NCI-H2107 treated with DMSO at 0.1 percent for 48 hours (cell line): ENCODE measurements at regions not wholly inside any gene's neighbourhood (a gene's known extent, or its start where the extent isn't known, plus 50 kb on each side); places are given as distances from the start of the nearest gene placed in this dataset.

Experiments used
- DNase-seq: peaks from one replicate; lab custom pipeline; 2025; ENCODE audit not compliant: unreplicated experiment; lab: John Stamatoyannopoulos, UW

DNA sequence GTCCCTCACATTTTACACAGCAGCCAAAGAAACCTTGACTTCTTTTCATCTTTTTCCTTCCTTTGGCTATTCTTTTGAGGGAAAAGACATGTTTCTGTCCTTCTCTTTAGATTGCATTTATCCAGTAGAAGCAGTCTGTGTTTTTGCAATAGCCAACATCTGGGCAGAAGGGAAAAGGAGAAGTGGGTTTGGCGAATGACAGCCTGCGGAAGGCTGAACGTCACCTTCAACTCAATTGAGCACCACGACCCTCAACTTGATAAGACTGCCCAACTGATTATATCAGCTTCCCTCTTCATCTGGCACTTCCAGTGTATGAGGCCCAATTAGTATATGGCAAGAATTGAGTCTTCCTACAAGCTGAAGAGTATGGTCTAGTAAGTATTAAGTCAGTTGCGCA lies 1997.6 kb upstream of the WWC1 start:
- no peak for DNase-seq

DNA sequence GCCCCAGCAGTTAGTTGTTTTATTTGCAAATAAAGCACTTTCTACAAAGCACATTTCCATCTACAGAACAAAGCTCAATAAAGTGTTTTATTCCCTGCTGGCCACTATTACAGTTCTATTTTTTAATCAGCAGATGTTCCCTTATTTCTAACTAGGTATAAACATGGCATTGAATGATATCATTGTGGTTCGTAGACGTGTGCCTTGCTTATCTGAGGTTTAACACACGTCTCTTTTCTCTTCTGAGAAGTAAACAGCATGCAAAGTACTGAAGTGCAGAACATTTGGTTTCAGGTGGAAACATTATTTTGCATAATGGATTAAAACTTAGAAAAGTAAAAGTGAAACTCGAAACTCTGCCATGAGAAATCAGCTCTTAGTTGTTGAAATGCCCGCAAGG lies 1989.3 kb upstream of the WWC1 start:
- no peak for DNase-seq

DNA sequence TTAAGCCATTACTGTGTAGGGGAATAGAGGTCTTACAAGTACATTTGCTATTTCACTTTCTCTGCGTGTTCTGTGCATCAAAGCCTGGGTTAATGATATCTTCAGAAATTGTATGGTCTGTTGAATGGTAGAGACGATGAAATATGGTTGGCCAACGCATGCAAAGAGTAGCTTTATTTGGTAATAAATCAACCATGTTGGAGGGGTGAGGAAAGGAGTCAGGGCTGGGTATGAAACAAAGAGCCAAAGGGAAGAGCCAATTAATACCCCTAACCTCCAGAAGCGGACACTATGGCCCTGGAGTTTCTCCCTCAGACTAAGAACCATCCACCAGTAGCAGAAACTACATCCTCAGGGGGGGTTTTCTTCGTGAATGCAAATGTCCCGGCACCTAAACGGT lies 1974.0 kb upstream of the WWC1 start:
- DNase-seq: no peak

DNA sequence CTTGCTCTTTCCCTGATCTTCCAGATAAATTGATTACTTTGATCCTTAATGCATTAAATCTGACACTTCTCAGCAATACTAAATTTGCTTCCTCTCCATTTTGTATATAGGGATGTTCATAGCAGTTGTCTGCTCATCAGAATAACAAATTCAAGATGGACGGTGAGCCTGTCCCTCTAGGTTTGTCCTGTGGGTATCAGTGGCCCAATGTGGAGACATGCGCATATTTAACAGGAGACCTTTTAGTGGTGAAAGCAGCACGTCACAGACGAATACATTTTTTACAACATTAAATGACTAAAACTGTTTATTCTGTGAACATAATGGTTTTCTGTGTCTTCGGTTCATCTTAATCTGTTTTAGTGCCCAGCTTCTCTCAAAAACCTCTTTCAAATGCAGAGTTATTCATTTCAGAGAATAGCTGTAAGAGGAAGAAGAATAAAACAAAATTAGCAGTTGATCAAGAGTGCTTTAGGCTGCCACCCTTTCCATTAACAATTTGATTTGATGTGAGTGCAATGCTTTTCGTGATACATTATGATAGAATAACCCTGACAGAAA lies 1970.4 kb upstream of the WWC1 start:
- no peak for DNase-seq

DNA sequence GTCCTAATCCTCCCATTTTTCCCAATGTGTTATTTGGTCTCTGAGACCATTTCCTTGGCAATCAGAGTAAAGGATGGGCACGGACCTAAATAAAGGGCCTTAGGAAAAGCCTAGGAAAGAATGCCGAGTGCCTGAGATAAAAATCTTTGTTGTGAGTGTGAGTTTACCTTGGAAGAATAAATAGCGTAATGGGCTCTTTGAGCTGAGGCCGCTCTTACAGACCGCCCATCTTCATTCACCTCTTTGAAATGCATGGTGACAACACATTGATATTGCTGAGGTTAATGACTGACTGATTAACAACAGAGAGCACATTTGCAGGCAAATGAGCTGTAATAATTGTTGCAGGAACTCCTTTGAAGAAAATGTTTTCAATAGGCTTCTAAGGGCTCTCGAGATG lies 1967.1 kb upstream of the WWC1 start:
- no peak for DNase-seq

DNA sequence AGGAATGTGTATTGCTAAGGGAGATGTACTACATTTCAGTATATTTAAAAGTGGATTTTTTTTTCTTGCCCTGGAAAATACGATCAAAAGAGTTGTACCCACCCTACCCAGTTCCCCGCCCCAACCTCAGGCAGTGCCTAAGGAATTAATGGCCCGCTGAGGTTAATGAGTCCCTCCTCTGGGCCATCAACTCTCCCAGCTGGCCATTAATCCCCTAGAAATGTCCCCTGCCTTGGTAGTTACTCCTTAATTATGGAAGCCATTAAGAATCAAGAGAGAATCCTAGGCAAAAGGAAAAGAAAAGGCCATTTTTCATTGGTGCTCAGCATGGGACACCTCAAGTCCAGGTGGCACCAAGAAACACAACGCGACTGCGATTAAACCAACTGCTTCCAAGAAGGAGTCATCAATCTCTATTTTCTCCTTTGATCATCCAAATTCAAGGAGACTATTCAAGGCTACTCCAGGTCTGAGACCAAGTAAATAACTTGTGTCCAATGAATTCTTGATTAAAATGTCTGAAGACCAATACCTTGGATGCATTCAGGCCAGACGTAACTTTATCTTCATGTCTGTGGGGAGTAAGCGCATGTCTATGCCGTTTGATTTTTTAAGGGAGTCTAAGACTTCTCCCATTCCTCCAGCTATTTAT lies 1962.2 kb upstream of the WWC1 start:
- no peak for DNase-seq

DNA sequence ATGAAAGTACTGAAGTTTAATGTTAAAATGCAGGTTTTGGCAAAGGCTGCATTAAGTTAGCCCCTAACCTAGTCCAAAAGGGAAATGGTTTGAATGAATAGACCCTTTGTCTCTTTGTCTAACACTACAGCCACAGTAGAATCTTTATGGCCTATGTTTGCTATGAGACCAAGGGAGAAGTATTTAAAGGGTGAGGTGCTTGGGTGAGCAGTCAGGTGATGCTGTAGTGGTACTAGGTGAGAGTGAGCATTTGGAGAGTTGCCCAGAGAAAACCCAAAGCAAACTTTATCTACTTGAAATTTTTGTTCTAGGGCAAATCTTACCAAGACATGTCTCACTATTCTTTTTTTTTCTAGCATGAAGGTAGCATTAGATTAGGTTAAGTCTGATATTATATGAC lies 1961.4 kb upstream of the WWC1 start:
- no peak for DNase-seq

DNA sequence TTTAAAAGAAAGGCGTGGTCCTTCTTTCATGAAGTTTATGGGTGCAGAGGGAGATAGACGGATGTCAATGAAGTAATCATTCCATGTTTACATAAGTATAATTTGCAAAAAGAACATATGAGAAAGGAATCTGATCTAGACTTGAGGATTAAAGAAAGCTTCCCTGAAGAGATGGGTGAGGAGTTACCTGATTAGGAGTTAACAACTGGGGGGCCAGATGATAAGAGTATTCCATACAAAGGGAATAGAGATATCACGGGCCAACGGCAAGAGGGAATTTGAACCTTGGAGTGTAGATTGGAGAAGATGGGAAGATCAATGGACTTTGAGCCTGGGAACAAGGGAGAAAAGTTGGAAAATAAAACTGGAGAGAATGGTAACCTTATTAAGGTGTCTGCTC lies 1959.9 kb upstream of the WWC1 start:
- no peak for DNase-seq

DNA sequence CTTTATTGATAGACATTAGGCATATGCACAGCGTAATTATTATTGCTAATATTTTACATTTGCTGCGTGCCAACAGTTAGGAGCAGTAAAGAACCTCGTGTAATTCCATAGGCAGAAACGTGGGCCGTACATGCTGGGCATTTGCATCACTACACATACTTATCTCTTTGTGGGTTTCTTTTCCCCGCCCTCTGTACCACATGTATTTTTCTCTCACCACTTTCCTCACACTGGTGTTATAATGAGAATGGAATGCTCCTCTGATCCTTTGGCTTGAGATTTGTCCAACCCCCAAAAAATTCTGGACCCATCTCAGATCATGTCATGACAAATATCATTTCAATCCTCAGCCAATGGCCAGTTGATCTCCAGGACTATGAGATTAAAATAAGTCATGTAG lies 1952.6 kb upstream of the WWC1 start:
- no peak for DNase-seq

DNA sequence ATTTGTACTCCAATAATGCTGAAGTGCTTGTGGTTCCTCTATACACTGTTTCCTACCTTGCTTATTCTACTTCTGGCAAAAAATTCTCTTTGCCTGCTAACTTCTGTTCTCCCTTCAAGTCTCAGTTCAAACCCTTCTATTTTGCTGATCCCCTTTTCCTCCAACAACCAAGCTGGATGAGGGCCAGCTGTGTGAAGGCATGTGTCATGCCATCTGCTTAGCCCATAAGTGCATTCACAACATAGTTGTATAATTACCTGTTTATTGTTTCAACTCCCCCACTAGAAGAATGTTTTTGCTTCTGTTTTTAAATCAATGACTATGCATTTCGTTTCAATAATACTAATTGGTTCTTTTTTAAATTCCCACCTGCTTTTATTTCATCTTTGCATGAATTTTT lies 1951.4 kb upstream of the WWC1 start:
- no peak for DNase-seq

DNA sequence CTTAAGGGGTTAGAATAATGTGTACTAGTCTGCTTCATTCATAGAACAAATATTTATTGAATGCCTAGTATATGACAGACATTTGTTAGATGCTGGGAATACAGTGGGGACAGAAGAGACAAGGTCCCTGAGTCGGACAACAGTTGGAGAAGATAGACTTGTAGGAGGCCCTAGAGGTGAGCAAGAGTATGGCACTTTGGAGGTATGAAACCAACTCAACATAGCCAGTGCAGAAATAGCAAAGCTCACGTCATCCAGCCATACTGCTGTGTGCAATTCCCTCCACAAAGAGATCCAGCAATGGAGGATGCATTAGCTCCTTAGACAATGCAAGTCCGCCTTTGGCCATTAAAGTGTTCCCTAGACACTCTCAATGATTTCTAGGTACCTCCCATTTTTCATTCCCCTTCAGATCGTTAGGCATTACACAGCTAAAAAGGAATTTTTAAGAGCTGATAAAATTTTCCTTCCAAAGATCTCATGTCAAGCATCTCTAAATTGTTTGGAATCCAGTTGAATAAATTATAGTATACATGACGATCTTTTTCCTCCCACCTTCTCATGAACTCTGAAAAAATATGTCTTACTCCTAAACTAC lies 1949.6 kb upstream of the WWC1 start:
- no peak for DNase-seq

DNA sequence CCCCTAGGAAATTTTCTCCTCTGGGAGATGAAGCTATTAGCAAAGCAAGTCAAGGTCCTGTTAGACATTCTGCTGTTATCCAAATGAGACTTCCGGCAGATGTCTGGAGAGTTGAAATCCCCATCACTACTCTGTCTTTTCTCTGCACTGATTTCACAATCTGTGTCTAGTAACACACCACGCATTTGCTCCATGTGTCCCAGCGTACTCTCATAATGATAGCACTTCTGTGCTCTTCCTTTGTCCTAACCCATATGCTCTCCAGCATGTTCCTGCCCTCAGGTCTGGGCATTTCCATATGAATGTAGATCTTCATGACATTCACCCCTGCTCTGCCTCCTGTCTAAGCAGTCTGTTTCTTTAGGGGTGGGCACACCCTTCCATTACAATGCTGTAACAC lies 1949.0 kb upstream of the WWC1 start:
- no peak for DNase-seq

DNA sequence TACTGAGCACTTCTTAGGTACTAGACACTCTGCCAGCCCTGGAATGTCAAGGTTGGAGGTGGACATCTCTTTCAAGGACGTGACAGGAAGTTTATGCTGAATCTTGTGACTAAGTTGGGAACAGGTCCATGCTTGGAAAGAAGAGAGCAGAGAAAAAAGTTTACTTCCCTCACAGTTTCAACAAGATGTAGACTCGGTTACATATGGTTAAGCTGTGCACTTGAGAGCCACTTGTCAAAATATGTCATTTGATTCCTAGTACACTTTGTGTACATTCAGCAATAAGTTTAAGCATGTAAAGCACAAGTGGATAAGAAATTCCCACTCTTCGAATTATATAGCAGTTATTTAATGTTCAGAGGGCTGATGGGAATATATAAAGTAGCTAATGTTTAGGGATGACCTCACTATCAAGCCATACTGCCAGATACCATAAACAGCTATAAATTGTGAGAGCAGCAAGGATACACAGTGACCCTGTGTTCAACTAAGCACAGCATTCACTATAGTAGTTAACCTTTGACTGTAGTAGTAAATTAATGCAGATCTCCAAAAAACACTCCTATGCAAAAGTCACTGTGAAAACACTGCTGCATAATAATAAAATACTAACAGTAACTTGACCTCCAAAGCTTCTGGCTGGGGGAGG lies 1944.6 kb upstream of the WWC1 start:
- DNase-seq: no peak

DNA sequence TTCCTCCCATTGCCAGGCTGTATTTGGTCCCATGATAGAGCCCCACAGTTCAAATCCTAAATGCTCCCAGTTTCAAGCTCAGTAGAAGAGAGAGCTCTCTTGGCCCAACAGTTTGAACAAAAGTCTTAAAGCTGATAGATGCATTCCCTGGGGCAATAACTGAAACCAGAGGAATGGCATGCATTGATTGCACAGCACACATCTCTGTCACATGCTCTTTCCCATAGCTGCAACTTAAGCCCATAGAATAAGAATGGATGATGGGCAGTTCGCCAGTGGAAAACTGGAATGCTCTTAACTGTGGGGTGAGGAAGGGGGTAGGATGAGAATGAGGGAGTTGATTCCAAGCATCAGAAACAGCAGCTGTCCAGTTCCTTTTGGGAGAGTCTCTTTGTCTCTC lies 1942.4 kb upstream of the WWC1 start:
- no peak for DNase-seq

DNA sequence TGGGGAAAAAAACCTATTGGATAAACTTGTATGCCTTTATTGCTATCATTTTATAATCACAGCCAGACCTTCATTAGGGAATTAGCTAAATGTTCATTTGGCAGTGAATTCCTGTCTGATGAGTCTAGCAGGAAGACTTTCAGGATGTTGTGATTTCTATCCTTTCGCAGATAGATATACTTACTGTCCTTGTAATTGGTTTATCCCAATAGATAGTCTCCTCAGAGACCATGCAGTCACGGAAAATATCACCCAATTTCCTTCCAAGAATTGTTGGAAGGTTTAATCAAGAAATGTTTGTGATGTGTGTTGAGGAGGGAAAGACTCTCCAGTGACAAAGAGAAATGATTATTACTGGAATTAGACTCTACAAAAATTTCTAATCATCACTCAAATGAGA lies 1937.9 kb upstream of the WWC1 start:
- no peak for DNase-seq

DNA sequence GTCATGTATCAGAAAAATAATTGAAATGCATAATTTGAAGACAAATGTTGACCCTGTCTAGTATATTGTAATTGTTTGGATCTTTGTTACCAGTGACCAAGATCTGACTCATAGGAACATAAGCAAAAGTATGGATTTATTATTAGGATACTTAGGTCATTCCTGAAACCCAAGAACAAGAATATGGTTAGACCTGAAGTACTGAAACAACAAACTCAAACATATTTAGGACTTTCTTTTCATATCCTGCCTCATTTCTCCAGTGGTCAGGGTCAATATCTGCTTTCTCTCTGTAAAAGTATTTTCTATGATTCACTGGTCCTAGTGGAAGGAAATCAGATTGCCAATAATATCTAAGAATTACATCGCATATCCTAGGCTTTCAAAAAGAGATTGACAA lies 1937.1 kb upstream of the WWC1 start:
- DNase-seq: no peak

DNA sequence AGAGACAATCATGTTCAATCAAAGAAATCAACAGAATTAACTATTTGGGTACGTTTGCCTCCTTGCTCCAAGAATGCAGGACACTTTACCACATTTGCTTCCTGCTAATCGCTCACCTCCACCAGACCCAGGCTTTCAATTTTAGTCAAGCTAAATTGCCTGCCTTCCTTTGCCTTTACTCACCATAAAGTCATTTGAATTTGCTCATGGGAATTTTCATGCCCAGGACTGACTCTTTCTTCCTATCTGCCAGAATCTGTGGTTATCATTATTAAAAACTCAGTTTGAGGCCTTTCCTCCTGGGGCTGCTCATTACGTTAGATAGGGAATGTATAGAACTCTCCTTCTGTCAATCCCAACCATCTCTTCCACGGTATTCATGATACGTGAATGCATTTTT lies 1935.3 kb upstream of the WWC1 start:
- DNase-seq: no peak

DNA sequence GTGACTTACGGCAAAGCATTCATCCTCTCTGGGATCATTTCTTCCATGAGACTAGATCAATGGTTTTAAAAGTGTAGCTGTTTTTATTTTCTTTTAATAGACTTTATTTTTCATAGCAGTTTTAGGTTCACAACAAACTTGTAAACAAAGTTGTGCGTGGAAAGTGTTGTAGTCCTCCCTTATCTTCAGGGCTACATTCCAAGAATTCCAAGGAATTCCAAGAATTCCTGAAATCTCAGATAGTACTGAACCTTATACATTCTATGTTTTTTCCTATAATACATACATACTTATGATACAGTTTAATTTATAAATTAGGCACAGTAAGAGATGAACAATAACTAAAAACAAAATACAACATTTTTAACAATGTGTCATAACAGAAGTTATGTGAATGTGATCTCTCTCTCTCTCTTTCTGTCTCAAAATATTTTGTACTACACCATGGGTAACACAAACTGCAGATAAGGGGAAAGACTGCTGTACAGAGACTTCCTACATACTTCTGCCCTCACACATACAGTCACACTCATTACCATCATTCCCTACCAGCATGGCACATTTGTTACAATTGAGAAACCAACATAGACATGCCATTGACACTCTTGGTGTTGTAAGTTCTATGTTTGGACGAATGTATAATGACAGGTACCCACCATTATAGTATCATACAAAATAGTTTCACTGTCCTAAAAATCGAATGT lies 1933.2 kb upstream of the WWC1 start:
- no peak for DNase-seq

DNA sequence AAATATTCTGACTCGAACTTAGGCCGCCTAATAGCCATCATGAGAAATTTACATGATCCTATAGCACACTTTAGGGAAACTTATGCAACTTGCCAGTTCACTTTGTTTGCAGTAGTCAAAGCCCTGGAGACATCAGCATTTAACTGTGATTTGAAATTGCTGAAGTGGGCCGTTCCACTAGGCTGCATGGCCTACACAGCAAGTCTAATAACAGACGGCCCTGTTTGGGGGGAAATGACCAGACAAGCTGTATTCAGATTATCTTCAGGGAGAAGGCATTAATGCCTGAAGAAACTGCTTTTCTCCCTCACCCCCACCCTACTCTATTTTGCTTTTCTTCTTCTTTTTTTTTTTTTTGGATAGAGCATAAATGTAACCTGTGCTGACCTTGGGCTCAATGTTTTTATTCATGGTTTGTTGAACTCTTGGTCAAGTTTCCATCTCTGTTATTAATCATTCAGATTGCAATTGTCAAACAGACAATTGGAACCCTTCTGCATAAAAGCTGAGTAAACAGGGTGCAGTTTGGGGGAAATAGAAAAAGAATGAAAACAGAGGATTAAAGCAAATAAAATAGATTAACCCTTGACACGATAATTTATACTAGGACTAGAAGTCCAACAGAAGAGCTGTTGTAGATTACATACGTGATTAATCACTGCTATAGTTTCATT lies 1928.2 kb upstream of the WWC1 start:
- DNase-seq: no peak

DNA sequence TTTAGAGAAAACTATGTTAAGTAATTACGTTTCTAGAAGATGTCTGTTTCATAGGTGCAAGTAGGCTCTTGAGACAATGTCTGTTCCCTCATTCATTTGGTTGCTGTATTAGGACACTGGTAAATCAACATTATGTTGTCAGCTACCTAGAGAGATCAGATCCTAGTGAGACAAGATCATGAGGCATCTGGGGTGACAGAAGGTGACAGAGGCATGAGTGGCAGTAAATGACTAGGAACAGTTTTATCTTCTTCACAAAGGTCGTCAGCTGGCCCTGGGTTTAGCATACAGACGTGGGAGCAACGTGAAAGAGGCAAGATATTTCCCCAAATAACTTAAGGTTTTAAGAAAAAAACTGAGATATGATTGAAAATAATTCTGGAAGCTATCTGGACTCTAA lies 1926.3 kb upstream of the WWC1 start:
- no peak for DNase-seq

DNA sequence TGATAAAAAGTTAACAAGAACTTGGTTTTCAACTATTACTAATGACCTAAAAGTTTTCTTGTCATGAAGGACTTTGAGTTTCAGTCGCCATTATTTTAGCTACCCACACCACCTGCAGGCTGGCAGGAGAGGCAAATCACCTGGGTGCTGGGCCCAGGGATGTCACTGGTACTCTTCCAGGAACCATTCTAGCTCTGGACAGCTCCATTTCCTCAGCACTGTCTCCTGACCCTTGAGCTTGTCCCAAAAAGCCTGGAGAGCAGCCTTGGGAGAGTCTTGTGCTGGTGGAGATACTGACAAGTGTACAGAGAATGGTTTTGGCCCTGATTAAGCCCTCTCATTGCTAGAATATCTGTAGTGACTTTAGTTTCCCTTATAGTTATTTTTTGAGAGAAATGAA lies 1924.1 kb upstream of the WWC1 start:
- no peak for DNase-seq
